RKO (cell line): ENCODE measurements at regions not wholly inside any gene's neighbourhood (a gene's known extent, or its start where the extent isn't known, plus 50 kb on each side); places are given as distances from the start of the nearest gene placed in this dataset.

ENCODE experiments used
- DNase-seq: peaks from one replicate; pipeline ENCODE4 v3.0.0-alpha.2; 2016; ENCODE audit warnings: low spot score

DNA sequence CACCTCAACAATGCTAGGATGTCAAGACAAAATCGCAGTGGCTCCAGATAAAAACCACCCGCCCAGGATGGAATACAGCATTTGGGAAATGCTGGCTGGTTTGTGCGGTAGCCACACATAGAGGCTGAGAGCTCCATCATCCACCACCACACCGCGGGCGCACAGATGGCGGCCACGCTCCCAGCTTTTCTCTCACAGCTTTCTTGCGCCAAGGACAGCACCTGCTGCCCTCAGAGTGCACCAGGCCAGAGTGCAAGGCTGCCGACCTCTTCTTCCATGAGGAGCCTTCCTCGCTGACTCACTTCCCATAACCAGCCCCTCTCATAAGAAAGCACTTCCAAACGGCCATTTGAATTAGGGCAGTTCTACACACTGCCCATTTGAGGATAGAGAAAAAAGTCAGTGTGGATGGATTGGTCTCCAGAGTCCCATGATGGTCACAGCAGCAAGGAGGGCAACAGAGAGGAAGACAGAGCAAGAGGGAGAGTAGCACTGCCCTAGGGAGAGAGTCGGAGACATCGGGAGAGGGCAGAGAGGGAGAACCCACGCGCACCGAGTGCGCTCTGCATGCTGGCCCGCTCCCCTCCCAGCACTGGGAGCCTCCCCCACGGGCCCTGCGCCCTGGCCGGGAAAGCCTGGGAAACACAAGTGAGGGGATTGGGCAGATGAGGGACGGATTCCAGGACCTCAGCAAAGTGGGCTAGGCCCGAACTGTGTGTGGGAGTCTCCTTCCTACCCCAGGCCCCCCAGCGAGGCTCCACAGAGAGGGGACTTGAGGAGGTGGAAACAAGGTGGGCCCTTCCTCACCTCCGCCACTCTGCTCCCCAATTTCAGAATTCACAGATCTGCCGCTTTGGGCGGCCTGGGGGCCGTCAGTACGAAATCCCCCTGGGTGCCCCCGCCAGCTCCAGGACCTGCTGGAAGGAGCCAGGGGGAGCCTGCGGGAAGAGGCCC is 156.9 kb downstream of the USP12 start:
- DNase-seq, result no peak

DNA sequence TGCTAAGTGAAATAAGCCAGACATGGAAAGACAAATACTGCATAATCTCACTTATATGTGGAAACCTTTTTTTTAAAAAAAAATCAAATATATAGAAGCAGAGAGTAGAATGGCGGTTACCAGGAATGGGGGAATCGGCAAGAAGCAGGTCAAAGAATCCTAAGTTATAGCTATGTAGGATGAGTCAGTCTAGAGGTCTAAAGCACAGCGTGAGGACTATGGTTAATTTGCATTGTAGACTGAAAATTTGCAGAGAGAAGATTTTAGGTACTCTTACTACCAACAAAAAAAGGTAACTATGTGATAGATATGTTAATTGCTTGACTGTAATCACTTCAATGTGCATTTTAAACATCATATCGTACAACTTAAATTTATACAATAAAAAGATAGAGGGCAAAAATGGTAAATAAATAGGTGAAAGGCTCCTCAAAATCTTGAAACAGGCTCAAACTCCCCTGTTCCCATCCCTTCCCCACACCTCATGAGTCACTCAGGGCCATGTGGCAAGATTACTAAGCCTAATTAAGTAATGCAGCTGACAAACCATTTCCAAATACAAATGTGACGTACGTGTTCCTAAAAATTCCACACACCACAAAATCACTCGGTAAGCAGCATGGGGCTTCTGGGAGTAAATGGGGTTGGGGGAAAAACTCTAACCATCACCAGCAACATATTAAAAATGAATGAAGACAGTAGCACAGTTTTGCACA is 159.0 kb downstream of the USP12 start:
- DNase-seq, result peak; percentile 86

DNA sequence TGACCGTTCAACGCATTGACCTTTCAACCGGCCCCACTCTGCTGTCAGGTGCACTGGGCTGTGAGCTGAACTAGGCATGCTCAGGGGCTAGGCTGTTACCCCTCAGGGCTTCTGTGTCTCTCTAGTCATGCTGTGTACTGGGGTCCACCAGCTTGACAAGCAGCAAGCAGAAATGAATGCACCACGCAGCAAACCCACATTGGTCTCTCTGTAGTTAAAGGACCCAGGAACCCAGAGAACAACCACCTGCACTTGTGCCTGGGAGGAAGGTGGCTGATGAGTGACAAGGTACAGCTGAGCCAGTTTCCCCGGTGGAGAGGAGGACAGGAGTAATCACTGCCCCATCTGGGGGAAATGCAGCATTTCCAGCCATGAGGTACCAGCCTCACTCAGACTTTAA is 159.9 kb downstream of the USP12 start:
- DNase-seq, result no peak

DNA sequence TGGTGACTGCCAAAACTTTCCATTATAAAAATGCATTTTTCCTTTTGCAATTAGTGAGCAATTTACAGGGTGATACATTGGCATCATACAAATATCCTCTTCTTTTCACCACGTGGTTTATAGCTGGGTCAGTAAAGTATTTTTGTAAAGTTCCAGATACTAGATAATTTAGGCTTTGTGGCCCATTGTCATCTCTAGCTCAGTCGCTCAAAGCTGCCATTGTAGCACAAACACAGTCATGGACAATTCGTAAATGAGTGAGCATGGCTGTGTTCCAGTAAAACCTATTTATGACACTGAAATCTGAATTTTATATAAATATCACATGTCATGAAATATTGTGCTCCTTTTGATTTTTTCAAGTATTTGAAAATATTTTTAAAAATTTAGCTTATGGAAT is 162.9 kb downstream of the USP12 start:
- DNase-seq, result no peak

DNA sequence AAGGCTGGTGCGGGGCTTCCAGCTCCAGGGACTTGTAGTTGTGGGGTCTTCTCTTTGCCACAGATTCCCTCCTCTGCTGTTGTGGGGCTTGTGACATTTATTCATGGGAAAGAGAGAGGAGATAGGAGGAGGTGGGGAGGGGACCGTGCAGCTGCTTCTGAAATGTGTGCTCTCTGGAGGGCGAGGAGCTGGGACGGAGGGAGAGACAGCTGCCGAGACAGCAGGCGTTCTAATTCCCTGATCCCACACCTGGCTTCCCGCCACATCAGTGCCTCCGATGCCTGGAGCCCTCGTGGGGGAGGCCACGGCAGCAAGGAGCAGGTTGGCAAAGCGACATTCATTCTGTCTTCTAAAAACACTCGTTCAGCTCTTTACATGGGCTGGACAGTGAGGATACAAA is 164.4 kb downstream of the USP12 start:
- no peak for DNase-seq

DNA sequence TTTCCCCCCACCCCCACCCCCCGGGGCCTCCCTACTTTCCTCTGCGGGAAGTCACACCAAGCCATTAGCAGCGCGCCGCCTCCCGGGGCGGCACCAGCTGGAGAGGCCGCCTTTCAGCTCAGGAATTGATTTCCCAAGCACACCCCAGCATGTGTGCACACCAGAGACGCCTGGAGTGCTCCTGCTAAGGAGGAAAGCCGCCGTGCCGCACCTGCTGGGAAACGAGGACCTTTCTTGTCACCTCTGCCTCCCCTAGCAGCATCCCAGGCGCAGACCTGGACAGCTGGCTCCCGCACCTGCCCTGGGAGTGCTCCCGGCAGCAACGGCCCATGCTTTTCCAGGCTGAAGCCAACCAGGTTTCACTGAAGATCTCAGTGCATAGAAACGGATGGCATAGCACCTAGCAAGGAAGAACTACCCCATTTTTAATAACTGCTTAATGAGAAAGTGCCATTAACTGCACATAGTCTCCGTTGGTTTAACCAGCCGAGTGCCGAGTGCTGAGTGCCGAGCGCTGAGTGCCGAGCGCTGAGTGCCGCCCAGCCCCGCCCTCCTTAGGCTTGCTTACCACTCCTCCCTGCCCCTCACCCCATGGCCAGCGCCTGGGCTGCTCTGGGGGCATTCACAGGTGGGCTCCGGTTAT is 165.0 kb downstream of the USP12 start:
- DNase-seq, result no peak

DNA sequence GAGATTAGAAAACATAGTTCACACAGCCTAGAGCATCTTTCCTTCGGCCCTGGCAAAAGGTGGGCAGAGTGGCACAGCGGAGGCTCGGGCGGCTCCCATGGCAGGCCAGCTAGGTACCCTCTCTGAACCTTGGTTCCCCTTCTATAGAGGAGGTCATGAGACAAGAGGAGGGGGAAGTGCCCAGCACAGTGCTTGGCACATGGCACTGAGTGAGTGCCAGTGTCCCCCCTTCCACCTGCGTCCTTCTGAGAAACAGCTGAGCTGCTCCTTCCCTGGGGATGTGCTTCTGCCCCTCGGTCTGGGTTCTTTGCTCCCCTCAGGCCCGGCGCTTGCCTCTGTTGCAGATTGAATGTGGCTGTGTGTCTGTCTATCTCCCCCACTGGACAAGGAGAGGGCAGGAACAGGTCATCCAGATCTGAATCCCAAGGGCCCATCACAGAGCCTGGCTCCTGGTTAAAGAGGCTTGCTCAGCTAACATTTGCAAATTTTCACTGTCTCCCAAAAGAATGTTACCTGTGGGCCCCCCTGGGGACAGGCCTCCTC is 165.6 kb downstream of the USP12 start:
- DNase-seq, result no peak

DNA sequence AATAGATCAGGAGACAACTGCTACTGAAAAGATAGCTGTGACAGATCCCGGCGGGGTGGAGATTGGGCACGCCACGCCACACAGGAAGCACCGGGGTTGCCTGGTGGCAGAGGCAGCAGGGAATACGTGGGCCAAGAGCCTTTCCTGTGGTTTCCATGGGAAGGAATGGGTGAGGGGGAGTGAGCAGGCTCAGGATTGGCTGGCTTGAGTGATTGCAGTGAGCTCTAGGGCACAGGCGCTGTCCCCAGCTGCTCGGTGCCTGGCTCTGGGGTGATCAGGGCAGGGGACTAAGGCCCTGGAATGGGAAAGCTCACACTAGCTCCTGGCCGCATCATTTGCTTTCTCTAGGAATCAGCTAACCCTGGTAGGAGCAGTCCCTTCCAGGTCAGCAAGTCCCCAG is 166.1 kb downstream of the USP12 start:
- no peak for DNase-seq

DNA sequence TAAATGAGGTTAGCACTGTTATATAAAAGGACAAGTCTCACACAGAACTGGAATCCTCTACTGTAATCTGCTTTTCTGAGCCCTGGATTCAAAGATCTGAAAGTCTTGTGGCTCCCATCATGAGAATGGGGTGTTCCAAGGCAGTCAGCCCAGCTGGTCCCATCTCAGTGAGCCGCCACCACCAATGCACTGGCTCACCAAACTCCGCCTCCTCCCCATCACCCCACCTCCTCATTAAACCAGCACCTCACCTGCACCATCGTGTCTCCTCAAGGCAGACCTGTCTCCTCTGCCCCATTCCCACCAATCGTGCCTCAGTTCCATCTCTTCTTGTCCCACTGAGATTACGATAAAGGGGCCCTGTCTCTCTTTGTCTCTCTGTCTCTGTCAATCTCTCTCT is 166.7 kb downstream of the USP12 start:
- no peak for DNase-seq

DNA sequence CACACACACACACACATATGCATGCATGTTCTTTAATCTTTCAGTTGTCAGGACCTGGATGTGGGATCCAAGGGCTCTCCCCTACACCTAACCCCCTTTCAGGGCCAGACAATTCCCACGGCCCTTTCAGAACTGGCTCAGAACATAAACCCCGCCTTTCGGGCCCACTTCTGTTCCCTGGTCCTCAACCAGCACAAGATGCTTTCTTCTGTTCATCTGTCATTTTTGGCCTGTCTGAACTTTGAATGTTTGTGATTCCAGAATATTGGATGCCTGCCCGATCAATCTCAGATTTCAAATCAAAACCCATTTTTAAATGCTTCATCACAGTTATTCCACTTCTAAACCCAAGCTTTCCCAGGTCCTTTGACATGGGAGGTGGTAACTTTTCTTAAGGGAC is 167.3 kb downstream of the USP12 start:
- no peak for DNase-seq

DNA sequence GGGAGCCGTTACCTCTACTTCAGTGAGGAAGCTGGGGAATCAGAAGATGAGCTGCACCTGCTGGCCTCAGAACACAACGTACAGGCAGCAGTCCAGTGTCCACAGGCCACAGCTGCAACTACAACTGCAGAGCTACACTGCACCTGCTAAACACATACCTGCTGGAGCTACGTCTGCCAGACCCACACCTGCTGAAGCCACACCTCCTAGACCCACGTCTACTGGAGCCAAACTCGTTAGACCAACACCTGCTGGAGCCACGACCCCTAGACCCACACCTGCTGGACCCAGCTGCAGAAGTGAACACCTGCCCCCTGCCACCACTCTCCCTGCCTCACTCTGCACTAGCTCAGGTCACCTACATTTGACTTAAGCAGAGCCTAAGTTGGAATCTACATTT is 169.9 kb downstream of the USP12 start:
- DNase-seq, result no peak

DNA sequence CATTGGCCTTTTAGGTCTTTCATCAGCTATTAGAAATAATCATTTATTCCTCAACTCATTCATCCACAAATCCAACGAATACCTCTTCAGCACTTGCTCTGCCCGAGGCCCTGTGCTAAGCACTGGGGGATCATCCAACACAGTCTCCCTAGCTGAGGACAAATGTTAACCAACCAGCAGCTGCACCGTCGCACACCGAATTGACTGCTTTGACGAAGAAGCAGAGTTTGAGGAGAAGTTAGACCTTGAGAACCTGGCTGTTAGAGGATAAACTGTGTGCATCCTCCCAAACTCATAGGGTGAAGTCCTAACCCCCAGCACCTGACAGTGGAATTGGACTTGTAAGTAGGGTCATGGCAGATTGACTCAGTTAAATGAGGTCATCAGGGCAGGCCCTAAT is 170.9 kb downstream of the USP12 start:
- no peak for DNase-seq

DNA sequence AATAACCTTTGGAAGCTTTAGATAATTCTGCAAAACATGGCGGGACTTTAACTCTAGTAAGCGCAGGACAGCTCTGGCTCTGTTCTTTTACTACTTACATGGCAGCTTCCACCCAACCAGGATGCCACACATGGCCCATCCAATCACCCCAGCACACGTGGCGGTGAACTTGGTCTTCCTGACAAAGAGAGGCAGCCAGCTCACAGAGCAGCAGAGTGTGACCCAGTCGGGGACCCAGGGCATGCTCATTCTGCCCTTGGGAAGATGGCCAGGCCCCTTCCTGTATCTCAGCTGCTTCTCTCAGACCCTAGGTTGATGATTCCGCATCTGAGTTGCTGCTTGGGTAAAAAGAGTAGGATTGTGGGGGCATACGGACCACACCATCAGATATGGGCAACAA is 172.1 kb downstream of the USP12 start:
- DNase-seq, result no peak

DNA sequence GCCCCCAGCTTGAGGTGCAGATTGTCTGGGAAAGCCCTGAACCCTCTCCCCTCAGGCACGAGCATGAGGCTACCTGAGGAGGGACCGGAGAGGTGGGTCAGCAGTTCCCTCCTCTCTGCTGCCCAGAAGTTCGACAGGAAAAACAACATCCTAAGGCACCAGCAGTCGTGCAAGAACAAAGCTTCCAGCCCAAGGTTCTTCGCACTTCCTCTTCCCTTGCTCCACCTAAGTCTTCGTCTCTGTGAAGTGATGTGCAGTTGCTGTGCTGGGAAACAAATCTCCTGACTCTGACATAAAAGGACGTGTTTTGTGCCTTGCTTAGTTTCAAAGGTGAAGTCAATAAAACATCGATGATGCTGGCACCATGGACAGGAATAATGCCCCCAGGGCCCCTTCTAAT is 173.3 kb downstream of the USP12 start:
- DNase-seq, result no peak

DNA sequence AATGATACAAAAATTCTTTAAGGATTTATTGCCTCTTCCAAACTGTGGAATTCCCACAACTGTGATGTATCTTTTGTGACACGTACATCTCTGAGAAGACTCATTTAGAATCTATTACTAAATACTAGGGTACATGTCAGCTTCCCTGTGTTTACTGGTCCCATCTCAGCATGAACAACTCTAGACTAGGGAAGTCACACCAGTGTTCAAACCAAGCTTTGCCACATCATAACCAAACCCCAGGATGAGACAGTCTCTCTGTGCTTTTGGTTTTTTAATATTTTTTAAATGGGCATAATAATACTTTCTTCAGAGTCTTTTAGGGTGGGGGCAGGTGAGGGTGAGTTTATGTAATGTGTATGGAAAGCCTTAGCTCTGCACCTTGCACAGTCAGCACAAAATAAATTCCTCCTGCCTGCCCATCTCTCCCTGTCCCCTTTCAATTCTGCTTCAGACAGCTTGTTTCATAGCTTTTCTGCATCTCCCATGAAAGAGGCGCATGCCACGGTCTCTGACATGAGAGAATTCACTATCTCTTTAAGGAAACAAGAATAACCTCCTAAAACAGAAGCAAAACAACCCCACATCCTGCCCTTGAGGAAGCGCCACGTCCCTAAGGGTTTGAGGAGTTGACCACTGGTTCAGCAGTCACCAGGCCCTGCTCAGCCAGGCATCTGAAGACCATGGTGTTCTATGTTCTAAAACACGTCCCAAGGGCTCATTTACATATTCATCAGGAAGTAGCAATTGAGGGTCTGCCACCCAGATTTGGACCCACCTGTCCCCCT is 174.5 kb downstream of the USP12 start:
- no peak for DNase-seq

DNA sequence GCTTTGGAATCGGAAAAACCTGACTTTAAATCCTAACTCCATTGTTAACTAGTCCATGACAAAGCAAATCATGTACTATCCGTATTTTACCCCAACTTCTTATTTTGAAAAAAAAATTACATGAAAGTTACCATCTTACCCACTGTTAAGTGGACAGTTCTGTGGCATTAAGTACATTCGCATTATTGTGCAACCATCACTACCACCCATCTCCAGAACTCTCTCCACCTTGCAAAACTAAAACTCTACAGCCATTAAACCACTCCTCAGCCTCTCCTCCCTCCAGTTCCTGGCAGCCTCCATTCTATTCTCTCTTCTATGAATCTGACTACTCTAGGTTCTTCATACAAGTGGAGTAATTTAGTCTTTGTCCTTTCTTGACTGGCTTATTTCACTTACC is 176.5 kb downstream of the USP12 start:
- no peak for DNase-seq

DNA sequence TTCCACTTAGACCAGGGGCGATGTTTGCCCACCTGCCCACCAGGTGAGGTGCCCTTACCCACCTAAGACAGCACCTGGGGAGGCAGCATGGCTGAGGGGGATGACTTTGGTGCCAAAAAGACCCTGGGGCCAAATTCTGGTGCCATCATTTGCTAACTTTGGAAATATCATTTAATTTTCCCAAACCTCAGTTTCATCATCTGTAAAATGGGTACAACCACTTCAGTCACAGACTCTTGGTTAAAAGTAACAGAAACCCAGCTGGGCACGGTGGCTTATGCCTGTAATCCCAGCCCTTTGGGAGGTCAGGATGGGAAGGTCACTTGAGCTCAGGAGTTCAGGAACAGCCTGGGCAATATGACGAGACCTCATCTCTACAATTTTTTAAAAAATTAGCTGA is 177.8 kb downstream of the USP12 start:
- DNase-seq, result no peak

DNA sequence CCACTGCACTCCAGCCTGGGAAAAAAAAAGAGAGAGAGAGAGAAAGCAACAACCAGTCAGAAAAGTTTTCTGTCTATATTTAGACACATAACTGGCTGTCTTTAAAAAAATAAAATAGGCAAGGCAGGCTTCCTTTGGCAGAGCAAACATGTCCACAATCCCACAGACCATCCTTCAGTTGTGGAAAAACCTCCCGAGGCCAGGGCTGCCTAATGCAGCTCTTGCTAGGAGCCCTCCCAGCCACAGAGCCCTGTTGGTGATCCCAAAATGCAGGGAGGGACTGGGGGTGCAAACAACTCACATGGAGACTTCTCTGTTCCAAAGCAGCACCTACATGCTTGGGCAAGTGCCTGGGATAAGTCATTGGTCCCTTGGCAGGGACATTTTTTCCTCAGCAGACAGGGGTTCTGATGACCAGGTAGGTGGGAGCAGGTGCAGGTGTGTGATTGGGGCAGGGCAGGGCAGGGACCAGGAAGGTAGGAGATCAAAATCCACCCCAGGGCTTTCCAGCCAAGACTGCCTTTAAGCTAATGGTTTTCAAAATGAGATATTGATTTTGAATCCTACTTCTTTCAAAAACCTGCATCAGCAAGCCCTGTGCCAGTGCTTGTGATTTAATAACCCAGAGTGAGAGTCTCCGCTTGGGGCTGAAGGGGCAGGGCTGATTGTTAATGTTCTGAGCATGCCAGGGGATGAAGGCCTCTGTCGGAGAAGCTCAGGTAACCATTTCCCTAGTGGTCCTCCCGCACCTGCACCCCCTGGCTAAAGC is 178.5 kb downstream of the USP12 start:
- DNase-seq, result no peak

DNA sequence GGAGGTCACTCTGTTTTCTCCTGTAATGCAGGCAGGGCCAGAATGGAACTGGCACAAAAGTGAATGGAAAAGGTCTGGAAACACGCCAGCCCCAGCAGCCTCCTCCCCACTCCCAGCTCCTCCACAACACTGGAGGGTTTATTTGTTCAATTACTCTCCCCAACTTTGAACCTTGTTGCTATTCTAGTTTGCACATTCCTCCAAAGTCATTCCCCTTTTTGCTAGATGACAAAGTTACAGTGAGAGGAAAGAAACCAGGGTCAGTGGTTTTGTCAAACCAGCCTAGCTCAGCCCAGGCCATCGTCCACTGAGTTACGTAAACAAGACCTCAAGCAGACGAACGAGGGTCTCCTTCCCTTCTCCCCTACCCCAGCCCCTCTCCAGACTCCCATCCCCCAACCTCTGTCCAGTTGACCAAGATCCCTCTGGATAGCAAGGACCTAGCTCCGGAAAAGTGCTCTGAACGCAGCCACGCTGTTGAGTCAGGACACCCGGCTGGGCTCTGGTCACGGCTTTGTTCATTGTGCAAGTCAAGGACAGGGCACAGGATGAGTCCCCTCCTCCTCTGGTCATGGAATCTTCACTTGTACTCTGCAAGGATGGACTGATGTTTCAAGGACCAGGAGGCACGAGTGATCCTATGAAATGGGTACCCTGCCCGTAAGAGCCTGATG is 180.0 kb downstream of the USP12 start:
- DNase-seq, result no peak

DNA sequence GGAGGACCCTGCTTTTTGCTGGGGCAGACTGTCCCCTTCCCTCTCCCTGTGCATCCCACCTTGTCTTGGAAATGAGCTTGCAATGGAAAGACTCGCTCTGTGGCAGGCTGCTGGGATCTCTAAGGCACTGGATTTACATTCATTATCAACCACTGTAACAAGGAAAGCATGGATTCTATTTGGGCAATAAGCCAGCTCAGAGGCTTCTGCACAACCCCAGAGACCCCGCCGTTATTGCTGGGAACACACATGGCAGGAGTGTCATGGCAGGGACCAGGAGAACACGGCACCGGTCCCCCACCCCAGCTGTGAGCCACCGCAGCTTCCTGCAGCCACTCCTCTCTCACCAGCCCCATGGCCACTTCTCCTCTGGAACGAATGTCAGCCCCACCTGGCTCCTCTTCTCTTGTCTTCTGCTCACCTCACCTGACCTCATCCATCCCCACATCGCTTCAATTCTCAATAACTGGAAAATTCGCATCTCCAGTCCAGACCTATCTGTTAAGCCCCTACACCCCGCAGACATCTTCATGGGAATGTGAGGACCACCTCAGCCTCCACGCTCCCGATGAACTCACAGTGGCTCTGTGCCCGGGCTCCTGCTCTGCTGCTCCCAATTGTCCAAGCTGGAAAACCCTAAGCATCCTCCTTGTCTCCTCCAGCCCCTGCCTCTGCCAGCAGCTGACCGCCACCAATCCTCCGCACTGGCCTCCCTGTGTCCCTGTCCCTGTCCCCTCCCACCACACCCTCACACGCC is 181.5 kb downstream of the USP12 start:
- no peak for DNase-seq
